Stimulated activated naive CD8-positive, alpha-beta T cell treated with anti-CD3 and anti-CD28 coated beads, Interleukin-15, Interleukin-2, amounts not matched to agents 100 U/mL and 50 U/mL, for 24 hours (primary cell): ENCODE measurements at regions not wholly inside any gene's neighbourhood (a gene's known extent, or its start where the extent isn't known, plus 50 kb on each side); places are given as distances from the start of the nearest gene placed in this dataset.

Experiments
- ATAC-seq: fragments of 150-1000 bp; cut with Tn5 transposase; one replicate; pipeline ENCODE4 v1.10.0; 2021
- DNase-seq: peaks from one replicate; pipeline ENCODE4 v3.0.0; 2021

DNA sequence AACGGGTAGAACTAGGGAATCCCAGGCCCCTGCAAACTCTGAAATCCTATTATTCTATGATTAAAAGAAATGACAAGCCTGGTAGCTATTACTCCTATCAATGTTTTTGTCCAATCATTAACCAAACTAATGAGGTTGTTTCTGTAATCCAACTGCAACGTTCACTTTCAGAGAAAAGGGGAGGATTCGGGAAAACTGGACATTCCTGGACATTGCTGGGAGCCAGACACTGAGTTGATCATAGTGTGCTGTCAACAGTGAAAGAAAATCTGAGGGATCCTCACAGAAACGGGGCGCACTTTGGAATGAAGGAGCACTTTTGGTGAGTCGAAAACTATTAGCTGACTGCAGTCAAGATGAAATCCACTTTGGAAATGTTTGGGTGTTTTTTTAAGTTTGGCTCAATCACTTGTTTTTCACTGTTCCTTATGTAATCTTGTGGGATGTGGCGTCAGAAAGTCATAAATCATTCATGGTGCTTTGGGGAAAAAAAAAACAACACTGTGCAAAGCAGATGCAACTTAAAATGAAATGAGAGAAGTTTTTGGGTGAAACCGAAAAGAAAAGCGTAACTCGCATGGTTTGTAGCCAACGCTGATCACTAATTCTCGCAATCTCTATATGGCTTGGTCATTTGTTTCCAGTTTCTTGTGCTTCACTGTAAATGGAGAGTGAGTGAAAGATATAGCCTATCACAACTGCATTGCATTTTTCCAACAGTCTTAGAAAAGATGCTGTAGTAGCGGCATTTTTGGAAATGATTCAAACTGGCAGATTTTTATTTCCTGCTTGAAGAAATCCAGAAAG is 51.2 kb upstream of the ADRA1B start:
- ATAC-seq (no peak), DNase-seq (no peak)

DNA sequence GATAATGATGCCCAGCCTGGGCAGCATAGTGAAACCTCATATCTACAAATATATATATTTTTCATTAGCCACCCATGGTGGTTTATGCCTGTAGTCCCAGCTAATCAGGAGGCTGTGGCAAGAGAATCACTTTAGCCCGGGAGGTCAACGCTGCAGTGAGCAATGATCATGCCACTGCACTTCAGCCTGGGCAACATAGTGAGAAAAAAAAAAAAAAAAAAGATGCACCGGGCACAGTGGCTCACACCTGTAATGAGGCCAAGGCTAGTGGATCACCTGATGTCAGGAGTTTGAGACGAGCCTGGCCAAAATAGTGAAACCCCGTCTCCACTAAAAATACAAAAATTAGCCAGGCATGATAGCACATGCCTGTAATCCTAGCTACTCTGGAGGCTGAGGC is 50.2 kb upstream of the ADRA1B start:
- ATAC-seq (no peak), DNase-seq (no peak)
